Natural killer cell (primary cell): ENCODE measurements at regions not wholly inside any gene's neighbourhood (a gene's known extent, or its start where the extent isn't known, plus 50 kb on each side); places are given as distances from the start of the nearest gene placed in this dataset.
"Not testable (repeated sequence)": the region's sequence is repeated elsewhere in the genome, so short reads cannot be mapped to it uniquely, and the experiment has no call there.

Experiments
- ATAC-seq, 3 donors: fragments of 150-1000 bp in 2 of 3; fragments of 200-7000 bp in 1 of 3; cut with Tn5 transposase; 1 replicate in 1 of 3; 2 replicates in 2 of 3; pipeline ENCODE4 v1.10.0; 2021; ENCODE audit warnings: mild to moderate bottlenecking in 2 of 3, moderate library complexity in 2 of 3
- DNase-seq, 2 donors: peaks; one replicate each; pipeline versions ENCODE4 v3.0.0 to v3.0.0-alpha.2; 2013 to 2021; ENCODE audit warnings: mixed read lengths in 1 of 2
- H3K27ac ChIP-seq: one replicate; pipeline ENCODE4 v1.5.1; 2013; ENCODE audit warnings: mild to moderate bottlenecking, low read length
- H3K27me3 ChIP-seq: one replicate; pipeline ENCODE4 v1.6.1; 2013; ENCODE audit warnings: low read length; ENCODE audit not compliant: control insufficient read depth, insufficient read depth
- H3K36me3 ChIP-seq: one replicate; pipeline ENCODE4 v1.6.1; 2013; ENCODE audit warnings: low read length; ENCODE audit not compliant: control insufficient read depth, insufficient read depth
- H3K4me1 ChIP-seq: one replicate; pipeline ENCODE4 v1.6.1; 2013; ENCODE audit warnings: low read length; ENCODE audit not compliant: control insufficient read depth, insufficient read depth
- H3K4me3 ChIP-seq: one replicate; pipeline ENCODE4 v1.5.1; 2013; ENCODE audit warnings: low read length
- H3K9me3 ChIP-seq: one replicate; pipeline ENCODE4 v1.6.1; 2013; ENCODE audit warnings: low read length; ENCODE audit not compliant: control insufficient read depth, insufficient read depth
- H3K27ac Mint-ChIP-seq, 2 donors: one replicate each; pipeline ENCODE4 v1.8.0; 2022; ENCODE audit warnings: mild to moderate bottlenecking in 2 of 2, mixed read lengths in 2 of 2, moderate library complexity in 1 of 2
- H3K27me3 Mint-ChIP-seq, 2 donors: one replicate each; pipeline ENCODE4 v1.8.0; 2022; ENCODE audit warnings: low read depth in 2 of 2, mixed read lengths in 2 of 2
- H3K36me3 Mint-ChIP-seq: one replicate; pipeline ENCODE4 v1.8.0; 2022; ENCODE audit warnings: mixed read lengths
- H3K4me1 Mint-ChIP-seq, 2 donors: one replicate each; pipeline ENCODE4 v1.8.0; 2022; ENCODE audit warnings: mixed read lengths in 2 of 2
- H3K4me3 Mint-ChIP-seq: one replicate; pipeline ENCODE4 v1.8.0; 2022; ENCODE audit warnings: mild to moderate bottlenecking, moderate library complexity, mixed read lengths
- H3K9me3 Mint-ChIP-seq, 2 donors: one replicate each; pipeline ENCODE4 v1.8.0; 2022; ENCODE audit warnings: mixed read lengths in 2 of 2
- WGBS: methylation state at CpG from one replicate; pipeline ENCODE4 v1.1.7; 2013; ENCODE audit warnings: missing lambda C conversion rate; ENCODE audit not compliant: insufficient coverage; 5-methylcytosine and 5-hydroxymethylcytosine counted together
- intact Hi-C: fragments of 100-400 bp; cut with micrococcal nuclease; formaldehyde crosslinking; loops from one replicate; pipeline ENCODE4 v1.14.2; 2022

- H3K36me3 ChIP-seq, intact Hi-C loops, H3K27ac Mint-ChIP-seq, H3K9me3 Mint-ChIP-seq, H3K36me3 Mint-ChIP-seq, H3K27me3 Mint-ChIP-seq, H3K27ac ChIP-seq, H3K4me1 Mint-ChIP-seq, H3K4me3 Mint-ChIP-seq, DNase-seq, H3K4me3 ChIP-seq, H3K4me1 ChIP-seq, H3K9me3 ChIP-seq, ATAC-seq, H3K27me3 ChIP-seq: not testable (repeated sequence)
- WGBS, result 65% methylated on average over 5 of the region's 5 CpGs
These were observed 337.4 kb downstream of the ANAPC1 start for GRCh38 chr2:111546578-111546977.

- not testable (repeated sequence) for H3K4me1 Mint-ChIP-seq
- no CpG with 5 or more reads among the region's 2 CpGs for WGBS
These were observed 334.8 kb downstream of the ANAPC1 start for GRCh38 chr2:111549174-111549573.

GRCh38 chr2:111551428-111551827 is 332.6 kb downstream of the ANAPC1 start:
- ATAC-seq, H3K4me3 ChIP-seq, H3K4me1 ChIP-seq, H3K27me3 Mint-ChIP-seq, DNase-seq, intact Hi-C loops, H3K27ac ChIP-seq, H3K36me3 ChIP-seq, H3K9me3 ChIP-seq, H3K4me3 Mint-ChIP-seq, H3K27ac Mint-ChIP-seq, H3K9me3 Mint-ChIP-seq, H3K4me1 Mint-ChIP-seq, H3K27me3 ChIP-seq, H3K36me3 Mint-ChIP-seq: not testable (repeated sequence)
- WGBS, result no CpG with 5 or more reads among the region's 2 CpGs

More at GRCh38 chr2:111549174-111549573, 334.8 kb downstream of the ANAPC1 start:
- H3K9me3 ChIP-seq, H3K27me3 ChIP-seq, H3K4me3 ChIP-seq, H3K27ac ChIP-seq, intact Hi-C loops, H3K9me3 Mint-ChIP-seq, DNase-seq, H3K4me1 ChIP-seq, H3K27me3 Mint-ChIP-seq, H3K36me3 Mint-ChIP-seq, H3K27ac Mint-ChIP-seq, H3K4me3 Mint-ChIP-seq, ATAC-seq, H3K36me3 ChIP-seq: not testable (repeated sequence)

- not testable (repeated sequence) for H3K4me1 Mint-ChIP-seq, H3K27ac ChIP-seq
These were observed 331.4 kb downstream of the ANAPC1 start for GRCh38 chr2:111552625-111553024.

GRCh38 chr2:111559301-111559700 is 324.7 kb downstream of the ANAPC1 start:
- H3K4me3 ChIP-seq, H3K27ac Mint-ChIP-seq, ATAC-seq, H3K36me3 ChIP-seq, H3K27me3 Mint-ChIP-seq, H3K4me1 ChIP-seq, H3K27ac ChIP-seq, H3K36me3 Mint-ChIP-seq, H3K27me3 ChIP-seq, intact Hi-C loops, H3K4me3 Mint-ChIP-seq, DNase-seq, H3K9me3 Mint-ChIP-seq, H3K4me1 Mint-ChIP-seq, H3K9me3 ChIP-seq: not testable (repeated sequence)
- no CpG with 5 or more reads among the region's 2 CpGs for WGBS

More at GRCh38 chr2:111552625-111553024, 331.4 kb downstream of the ANAPC1 start:
- intact Hi-C loops, ATAC-seq, H3K9me3 ChIP-seq, H3K4me1 ChIP-seq, H3K27me3 Mint-ChIP-seq, H3K4me3 ChIP-seq, H3K27me3 ChIP-seq, H3K9me3 Mint-ChIP-seq, H3K36me3 Mint-ChIP-seq, H3K4me3 Mint-ChIP-seq, H3K36me3 ChIP-seq, DNase-seq, H3K27ac Mint-ChIP-seq: not testable (repeated sequence)
- WGBS, result no CpG with 5 or more reads among the region's 9 CpGs

- H3K27ac ChIP-seq, H3K4me1 ChIP-seq, H3K4me1 Mint-ChIP-seq, H3K27me3 ChIP-seq, H3K36me3 Mint-ChIP-seq, H3K9me3 ChIP-seq, intact Hi-C loops, H3K36me3 ChIP-seq, DNase-seq, H3K27ac Mint-ChIP-seq, H3K27me3 Mint-ChIP-seq, H3K4me3 Mint-ChIP-seq, H3K9me3 Mint-ChIP-seq, H3K4me3 ChIP-seq, ATAC-seq: not testable (repeated sequence)
- no CpG with 5 or more reads among the region's 3 CpGs for WGBS
These were observed 324.2 kb downstream of the ANAPC1 start for GRCh38 chr2:111559814-111560213.

GRCh38 chr2:111566068-111566467 is 317.9 kb downstream of the ANAPC1 start:
- H3K27ac Mint-ChIP-seq, H3K27me3 Mint-ChIP-seq, H3K36me3 Mint-ChIP-seq, H3K27ac ChIP-seq, H3K27me3 ChIP-seq, ATAC-seq, H3K36me3 ChIP-seq, H3K4me3 Mint-ChIP-seq, H3K9me3 ChIP-seq, H3K4me3 ChIP-seq, DNase-seq, H3K9me3 Mint-ChIP-seq, H3K4me1 ChIP-seq, intact Hi-C loops: not testable (repeated sequence)
- H3K4me1 Mint-ChIP-seq, result peaks cover 12% of the 10 kb centered on the region in 2 donors
- WGBS, result 77% methylated on average over 8 of the region's 8 CpGs

- H3K4me3 ChIP-seq, H3K9me3 Mint-ChIP-seq, H3K4me1 ChIP-seq, intact Hi-C loops, H3K36me3 Mint-ChIP-seq, H3K27me3 ChIP-seq, ATAC-seq, H3K27ac ChIP-seq, H3K27ac Mint-ChIP-seq, H3K36me3 ChIP-seq, DNase-seq, H3K27me3 Mint-ChIP-seq, H3K4me3 Mint-ChIP-seq, H3K9me3 ChIP-seq: not testable (repeated sequence)
- 50% methylated on average over 1 of the region's 5 CpGs for WGBS
- H3K4me1 Mint-ChIP-seq, result peaks cover 12% of the 10 kb centered on the region in 2 donors
These were observed 316.8 kb downstream of the ANAPC1 start for GRCh38 chr2:111567233-111567632.
